IPS DF 6.9 (cell line): ENCODE measurements at regions not wholly inside any gene's neighbourhood (a gene's known extent, or its start where the extent isn't known, plus 50 kb on each side); places are given as distances from the start of the nearest gene placed in this dataset.

Source experiments
- DNase-seq: peaks from one replicate; pipeline ENCODE4 v3.0.0-alpha.2; 2013; ENCODE audit warnings: low read depth, low spot score
- H3K27ac ChIP-seq: one replicate; pipeline ENCODE4 v1.5.1; 2013; ENCODE audit warnings: low read length, control low read depth
- H3K27me3 ChIP-seq: 2 replicates; pipeline ENCODE4 v1.6.1; 2013; ENCODE audit warnings: mild to moderate bottlenecking, low read length; ENCODE audit not compliant: control insufficient read depth, insufficient read depth
- H3K36me3 ChIP-seq: 2 replicates; pipeline ENCODE4 v1.6.1; 2013; ENCODE audit warnings: low read length; ENCODE audit not compliant: control insufficient read depth, insufficient read depth
- H3K4me1 ChIP-seq: 2 replicates; pipeline ENCODE4 v1.6.1; 2013; ENCODE audit warnings: low read length; ENCODE audit not compliant: control insufficient read depth, insufficient read depth
- H3K4me3 ChIP-seq: 2 replicates; pipeline ENCODE4 v1.5.1; 2013; ENCODE audit warnings: mild to moderate bottlenecking, low read length
- H3K9me3 ChIP-seq: 2 replicates; pipeline ENCODE4 v1.6.1; 2013; ENCODE audit warnings: low read length, inconsistent platforms; ENCODE audit not compliant: control insufficient read depth, insufficient read depth
- WGBS: extraction: QIAGEN DNeasy Blood & Tissue Kit; methylation state at CpG from one replicate; pipeline ENCODE4 v1.1.7; 2013; ENCODE audit warnings: mixed read lengths, missing lambda C conversion rate; ENCODE audit not compliant: insufficient read length, insufficient coverage; 5-methylcytosine and 5-hydroxymethylcytosine counted together

DNA sequence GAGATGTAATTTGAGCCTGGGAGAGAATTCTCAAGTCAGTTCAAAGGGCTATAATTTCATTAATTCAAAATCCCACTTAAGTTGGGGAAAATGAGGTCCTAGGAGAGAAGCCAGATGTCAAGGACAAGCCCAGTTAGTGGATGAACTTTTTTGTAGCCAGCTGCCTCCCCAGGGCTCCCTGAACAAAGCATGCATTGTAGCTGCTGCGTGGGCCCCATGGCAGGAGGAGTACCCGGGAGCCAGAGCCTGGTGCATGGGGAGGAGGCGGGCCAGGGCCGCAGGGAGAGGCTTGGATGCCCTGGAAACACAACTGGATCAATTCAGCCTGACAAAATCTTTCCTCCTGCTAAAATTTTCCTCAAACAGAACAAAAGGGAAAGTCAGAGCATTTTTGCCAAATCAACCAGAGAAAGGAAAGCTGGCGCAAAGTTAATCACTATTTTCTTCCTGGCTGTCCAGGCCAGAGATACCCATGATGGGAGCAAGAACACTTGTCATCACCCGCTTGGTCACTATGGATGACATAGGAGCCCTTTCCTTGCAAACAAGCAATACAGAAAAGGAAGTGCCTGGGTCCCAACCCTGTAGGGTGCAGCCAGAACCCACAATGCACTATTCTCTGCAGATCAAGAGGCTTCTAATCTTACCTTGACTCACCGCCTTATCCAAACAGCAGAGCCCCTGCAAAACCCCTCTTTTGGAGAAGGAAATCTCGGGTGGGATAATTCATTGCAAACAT is 248.1 kb upstream of the RAB4A start:
- Histone ChIP-seq H3K27me3 (no peaks in the 10 kb centered on the region), H3K36me3 (no peaks in the 10 kb centered on the region), H3K27ac (no peak overlapping the region), H3K4me3 (no peak overlapping the region), H3K9me3 (no peaks in the 10 kb centered on the region), H3K4me1 (peaks cover 7% of the 10 kb centered on the region)
- WGBS: no CpG with 5 or more reads among the region's 8 CpGs
- no peak for DNase-seq

DNA sequence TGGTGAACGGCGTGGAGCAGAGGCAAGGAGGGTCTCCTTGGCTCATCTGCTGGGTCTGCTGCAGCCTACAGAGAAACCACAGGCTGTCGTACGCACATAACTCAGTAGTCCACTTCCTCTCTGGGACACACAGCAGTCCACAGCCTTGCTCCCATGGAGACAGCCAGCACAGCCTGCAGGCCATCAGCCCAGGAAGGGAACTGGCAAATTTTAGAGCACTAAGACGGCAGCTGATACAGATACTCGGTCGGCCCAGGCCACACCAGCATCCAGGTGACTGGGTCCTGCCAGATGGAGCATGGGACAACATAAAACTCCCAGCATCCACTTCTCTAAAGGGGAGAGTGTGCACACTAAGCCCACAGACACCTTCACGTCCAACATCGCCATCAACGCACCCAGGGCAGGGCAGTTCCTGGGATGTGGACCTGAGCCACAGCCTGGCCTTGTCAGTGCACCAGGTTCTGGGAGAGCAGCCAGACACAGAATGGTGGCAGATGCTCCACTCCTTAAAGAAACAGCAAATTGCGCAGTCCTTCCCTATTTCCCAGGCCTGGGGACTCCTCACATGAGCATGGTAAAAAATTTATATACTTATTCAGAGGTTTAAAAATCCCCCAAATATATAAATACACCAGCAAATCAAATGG is 247.1 kb upstream of the RAB4A start:
- Histone ChIP-seq H3K27me3 (no peaks in the 10 kb centered on the region), H3K27ac (no peak overlapping the region), H3K4me3 (no peak overlapping the region), H3K4me1 (peaks cover 7% of the 10 kb centered on the region), H3K9me3 (no peaks in the 10 kb centered on the region), H3K36me3 (no peaks in the 10 kb centered on the region)
- no peak for DNase-seq
- WGBS: no CpG with 5 or more reads among the region's 11 CpGs

DNA sequence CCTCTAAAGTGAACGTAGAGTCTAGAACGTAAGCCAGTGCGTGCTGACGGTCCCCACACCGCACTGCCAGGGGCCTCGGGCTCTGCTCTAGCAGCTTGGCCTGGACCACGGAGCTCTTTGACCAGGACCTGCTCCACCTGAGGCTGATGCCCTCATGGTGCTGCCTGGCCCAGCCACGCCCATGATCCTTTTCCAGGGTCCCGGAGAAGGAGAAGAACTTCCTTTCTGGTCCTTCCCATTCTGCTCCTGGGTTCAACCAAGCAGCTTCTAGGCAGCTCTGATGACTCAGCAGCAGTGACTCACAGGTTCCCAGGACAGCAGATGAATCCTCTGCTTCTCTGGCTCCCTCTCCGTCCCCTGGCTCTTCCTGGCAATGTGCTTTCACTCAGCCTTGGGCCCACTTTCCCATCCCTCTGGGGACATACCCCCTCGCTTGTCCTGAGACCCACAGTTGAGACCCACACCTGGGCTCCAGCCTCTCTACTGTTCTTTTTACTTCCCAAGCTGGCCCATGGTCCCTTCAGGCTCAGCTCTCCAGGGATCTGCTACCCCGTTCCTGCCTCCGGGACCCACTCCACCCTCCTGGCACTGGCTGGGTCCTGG is 246.3 kb upstream of the RAB4A start:
- Histone ChIP-seq H3K4me1 (peaks cover 7% of the 10 kb centered on the region), H3K36me3 (no peaks in the 10 kb centered on the region), H3K4me3 (no peak overlapping the region), H3K27me3 (no peaks in the 10 kb centered on the region), H3K27ac (no peak overlapping the region), H3K9me3 (no peaks in the 10 kb centered on the region)
- WGBS: no CpG with 5 or more reads among the region's 13 CpGs
- no peak for DNase-seq

DNA sequence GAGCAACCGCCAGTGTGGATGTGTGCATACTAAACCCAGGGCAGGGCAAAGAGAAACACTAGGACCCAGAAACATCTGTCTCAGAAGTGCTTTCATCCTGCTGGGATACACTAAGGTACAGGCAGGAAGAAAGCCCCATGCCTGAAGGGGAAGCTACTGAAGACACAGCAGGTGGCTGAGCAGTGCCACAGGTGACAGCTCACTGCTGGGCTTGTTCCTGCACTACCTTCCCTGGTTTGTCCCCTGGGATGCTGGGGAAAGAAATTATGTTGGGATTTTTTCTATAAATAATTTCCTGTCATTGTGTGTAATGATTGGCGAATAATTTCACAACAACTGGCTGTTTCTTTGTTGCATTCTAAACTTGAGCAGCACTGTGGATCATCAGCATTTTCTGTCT is 245.3 kb upstream of the RAB4A start:
- peaks cover 8% of the 10 kb centered on the region for H3K4me1 ChIP-seq
- H3K4me3 ChIP-seq: no peak overlapping the region
- no peaks in the 10 kb centered on the region for H3K9me3 ChIP-seq
- H3K27ac ChIP-seq: no peak overlapping the region
- WGBS: no CpG with 5 or more reads among the region's 2 CpGs
- DNase-seq: no peak
- H3K36me3 ChIP-seq: no peaks in the 10 kb centered on the region
- no peaks in the 10 kb centered on the region for H3K27me3 ChIP-seq

DNA sequence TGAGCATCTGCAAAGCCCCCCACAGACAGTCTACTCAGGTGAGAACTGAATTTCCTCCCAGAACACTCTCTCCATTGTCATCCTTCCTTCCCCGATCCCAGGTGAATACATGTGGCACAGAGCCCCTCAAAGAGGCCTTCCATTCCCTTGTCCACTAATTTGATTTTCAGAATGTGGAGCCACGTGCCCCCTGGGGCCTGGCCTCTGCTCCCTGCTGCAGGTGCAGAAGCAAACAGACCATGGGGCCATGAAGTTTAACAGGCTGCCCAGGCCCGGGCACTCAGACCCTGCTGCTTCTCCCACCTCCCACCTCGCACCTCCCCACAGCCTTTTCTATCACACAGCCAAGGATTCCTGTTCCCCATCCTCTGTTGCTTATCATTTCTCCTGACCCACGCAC is 243.8 kb upstream of the RAB4A start:
- H3K27ac ChIP-seq: no peak overlapping the region
- H3K9me3 ChIP-seq: no peaks in the 10 kb centered on the region
- WGBS: no CpG with 5 or more reads among the region's 5 CpGs

DNA sequence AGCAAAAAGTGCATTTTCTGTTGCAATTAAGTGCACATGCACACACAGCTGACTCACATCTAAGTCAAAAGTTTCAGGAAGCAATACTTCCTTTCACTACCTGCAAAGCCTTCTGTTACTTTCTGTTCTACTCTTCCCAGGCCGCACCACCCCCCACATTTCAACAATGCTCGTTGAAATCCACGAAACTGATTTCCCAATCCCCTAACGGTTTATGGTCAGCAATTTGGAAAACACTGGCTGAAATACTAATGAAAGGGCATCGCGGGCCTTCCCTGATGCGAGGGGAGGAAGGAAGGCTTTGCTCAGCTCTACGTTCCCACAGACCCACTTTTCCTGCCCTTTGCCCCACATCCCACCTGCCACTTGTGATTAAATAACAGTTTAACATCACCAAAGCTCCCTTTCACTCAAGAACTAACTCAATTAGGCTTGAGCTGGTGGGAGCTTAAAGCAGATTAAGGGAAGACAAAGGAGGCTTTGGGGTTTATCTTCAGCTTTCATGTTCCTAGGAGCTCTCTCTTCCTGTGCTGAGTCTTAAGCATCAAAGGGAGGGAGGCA is 243.2 kb upstream of the RAB4A start:
- no peak for DNase-seq
- Histone ChIP-seq H3K27ac (no peak overlapping the region), H3K36me3 (no peaks in the 10 kb centered on the region), H3K4me1 (peaks cover 11% of the 10 kb centered on the region), H3K27me3 (no peaks in the 10 kb centered on the region), H3K4me3 (no peak overlapping the region), H3K9me3 (no peaks in the 10 kb centered on the region)
- WGBS: no CpG with 5 or more reads among the region's 8 CpGs

More for the DNA sequence above, 243.8 kb upstream of the RAB4A start:
- DNase-seq: no peak
- Histone ChIP-seq H3K36me3 (no peaks in the 10 kb centered on the region), H3K4me3 (no peak overlapping the region), H3K4me1 (peaks cover 8% of the 10 kb centered on the region), H3K27me3 (no peaks in the 10 kb centered on the region)

DNA sequence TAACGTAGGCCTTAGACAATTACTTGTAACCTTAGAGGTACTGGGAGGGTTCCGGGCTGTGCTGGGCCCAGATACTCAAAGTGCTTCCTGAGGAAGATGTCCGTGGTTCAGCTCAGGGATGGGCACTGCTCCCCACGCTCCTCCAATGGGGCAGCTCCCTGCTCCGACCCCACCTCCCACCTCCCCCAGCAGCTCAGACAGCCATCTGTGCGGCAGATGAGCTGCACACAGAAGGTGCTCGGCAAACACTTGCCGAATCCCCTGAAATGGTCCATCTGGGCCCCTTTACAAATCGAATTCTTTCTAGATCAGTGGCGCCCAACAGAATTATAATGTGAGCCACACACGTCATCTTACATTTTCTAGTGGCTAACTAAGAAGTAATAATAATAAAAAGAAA is 242.4 kb upstream of the RAB4A start:
- no peaks in the 10 kb centered on the region for H3K9me3 ChIP-seq
- no peak overlapping the region for H3K4me3 ChIP-seq
- no peaks in the 10 kb centered on the region for H3K27me3 ChIP-seq
- WGBS: no CpG with 5 or more reads among the region's 11 CpGs
- no peaks in the 10 kb centered on the region for H3K36me3 ChIP-seq
- DNase-seq: no peak
- no peak overlapping the region for H3K27ac ChIP-seq
- H3K4me1 ChIP-seq: peaks cover 12% of the 10 kb centered on the region

DNA sequence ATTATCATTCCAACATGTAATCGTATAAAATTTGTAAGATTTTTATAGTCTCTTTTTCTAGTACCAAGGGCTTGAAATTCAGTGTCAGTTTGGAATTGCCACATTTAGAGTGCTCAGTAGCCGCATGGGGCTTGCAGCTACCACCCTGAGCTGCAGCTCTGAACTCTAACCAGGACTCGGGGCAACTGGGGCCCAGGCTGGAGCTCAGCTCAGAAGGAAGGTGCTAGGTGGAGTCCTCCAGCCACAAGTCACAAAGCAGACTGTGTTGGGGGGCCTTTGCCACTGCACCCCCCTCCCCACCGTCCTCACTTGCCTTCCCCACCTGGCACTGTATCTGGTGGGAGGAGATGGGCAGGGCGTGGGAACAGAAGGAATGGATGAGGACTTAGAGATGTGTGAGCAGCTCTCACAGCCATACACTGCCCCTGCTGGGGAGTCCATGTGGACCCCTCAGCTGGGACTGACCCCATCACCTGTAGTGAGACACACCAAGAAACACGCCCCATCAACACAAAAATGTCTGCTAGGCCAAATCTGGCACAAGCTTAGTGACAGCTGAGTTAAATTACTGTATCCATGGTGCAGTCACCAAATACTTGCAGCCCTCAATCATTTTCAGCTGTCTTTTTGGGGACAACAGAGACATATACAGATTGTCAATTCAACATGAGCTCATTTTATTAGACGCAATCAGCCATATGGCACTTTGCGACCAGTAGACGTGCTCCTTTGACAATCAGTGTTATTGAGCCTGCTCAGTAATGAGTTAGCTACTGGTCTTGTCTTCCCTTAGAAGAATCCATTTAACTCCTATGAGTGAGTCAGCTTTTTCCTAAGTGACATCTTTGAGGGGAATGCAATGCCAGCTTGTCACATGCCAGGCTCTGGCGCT is 241.7 kb upstream of the RAB4A start:
- H3K9me3 ChIP-seq: no peaks in the 10 kb centered on the region
- H3K36me3 ChIP-seq: no peaks in the 10 kb centered on the region
- no peak for DNase-seq
- WGBS: no CpG with 5 or more reads among the region's 10 CpGs
- no peak overlapping the region for H3K4me3 ChIP-seq
- no peak overlapping the region for H3K27ac ChIP-seq
- H3K27me3 ChIP-seq: no peaks in the 10 kb centered on the region
- H3K4me1 ChIP-seq: peaks cover 12% of the 10 kb centered on the region

DNA sequence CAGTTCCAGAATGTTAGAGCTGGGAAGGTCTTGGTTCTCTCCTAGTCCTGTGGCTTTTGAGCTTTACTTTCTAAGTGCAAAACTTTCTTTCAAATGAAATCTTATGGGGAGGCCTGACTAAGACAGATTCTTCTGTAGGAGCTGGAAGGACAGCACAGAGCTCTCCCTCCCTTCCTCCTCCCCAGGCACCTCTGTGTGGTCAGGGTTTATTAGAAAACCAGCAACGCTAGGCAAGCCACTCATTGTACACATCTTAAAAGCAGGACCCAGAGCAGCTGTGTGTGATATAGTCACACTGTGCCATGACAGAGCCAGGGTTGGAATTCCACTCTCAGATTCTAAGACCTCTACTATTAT is 241.1 kb upstream of the RAB4A start:
- no CpG with 5 or more reads among the region's 1 CpG for WGBS
- Histone ChIP-seq H3K27me3 (no peaks in the 10 kb centered on the region), H3K9me3 (no peaks in the 10 kb centered on the region), H3K4me3 (no peak overlapping the region), H3K27ac (no peak overlapping the region), H3K4me1 (peaks cover 12% of the 10 kb centered on the region), H3K36me3 (no peaks in the 10 kb centered on the region)
- DNase-seq: no peak

DNA sequence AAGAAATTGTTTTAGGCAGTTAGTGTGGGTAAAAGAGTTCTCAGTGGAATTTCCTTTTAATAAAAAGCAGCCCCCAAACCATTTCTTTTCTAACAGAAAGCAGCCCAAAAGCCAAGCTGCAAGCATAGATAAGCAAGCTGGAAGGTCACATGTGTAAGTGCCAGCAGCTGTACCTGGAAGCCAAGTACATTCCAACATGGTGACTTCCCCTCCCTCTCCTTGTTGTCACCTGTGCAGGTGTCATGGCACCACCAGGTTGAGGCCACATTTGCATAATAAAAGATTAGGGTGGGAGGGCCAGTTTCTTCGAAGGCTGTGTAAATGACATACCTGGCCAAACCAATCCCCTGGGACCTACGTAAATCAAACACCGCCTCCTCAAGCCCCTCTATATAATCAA is 240.3 kb upstream of the RAB4A start:
- no peak overlapping the region for H3K4me3 ChIP-seq
- DNase-seq: no peak
- H3K27ac ChIP-seq: no peak overlapping the region
- peaks cover 10% of the 10 kb centered on the region for H3K4me1 ChIP-seq
- WGBS: no CpG with 5 or more reads among the region's 3 CpGs
- H3K9me3 ChIP-seq: no peaks in the 10 kb centered on the region
- H3K36me3 ChIP-seq: no peaks in the 10 kb centered on the region
- H3K27me3 ChIP-seq: no peaks in the 10 kb centered on the region
